ENCODE measurements at regions not wholly inside any gene's neighbourhood (a gene's known extent, or its start where the extent isn't known, plus 50 kb on each side); places are given as distances from the start of the nearest gene placed in this dataset.

GRCh38 chr6:126433927-126434326 is 94.0 kb downstream of the CENPW start:
- H3K9me3 ChIP-seq: no peaks in the 10 kb centered on the region
- DNase-seq (no peak), ATAC-seq (no peak)
- TF ChIP-seq CTCF (IDR thresholded peaks at IDR 0.05): no peak
- H3K36me3 ChIP-seq: no peaks in the 10 kb centered on the region
- intact Hi-C loops (cut with DNase I): no loop called here
- H3K4me3 ChIP-seq: no peak overlapping the region
- H3K27me3 ChIP-seq: no peaks in the 10 kb centered on the region
- no peaks in the 10 kb centered on the region for H3K4me1 ChIP-seq
- no peak overlapping the region for H3K27ac ChIP-seq

DNA sequence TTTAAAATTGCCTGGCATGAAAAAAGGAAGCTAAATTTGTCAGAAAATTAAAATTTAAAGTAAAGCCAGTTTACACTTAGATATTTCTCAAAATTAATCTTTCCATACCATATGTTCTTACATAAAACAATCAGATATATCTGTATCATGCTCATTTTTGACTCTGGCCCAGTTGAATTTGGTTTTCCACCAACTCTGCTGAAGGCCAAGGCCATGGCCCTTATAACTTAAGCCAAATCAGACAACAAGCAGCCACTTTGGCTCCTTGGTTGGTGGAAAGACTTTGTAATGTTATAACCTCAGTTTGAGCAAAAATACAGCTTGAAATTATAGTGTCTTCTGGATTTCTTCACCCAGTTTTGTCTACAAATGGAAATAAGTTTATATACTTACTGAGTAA is 97.3 kb downstream of the CENPW start:
- intact Hi-C loops (cut with DNase I): no loop called here
- no peaks in the 10 kb centered on the region for H3K27me3 ChIP-seq
- H3K4me1 ChIP-seq: no peaks in the 10 kb centered on the region
- H3K36me3 ChIP-seq: no peaks in the 10 kb centered on the region
- TF ChIP-seq CTCF (IDR thresholded peaks at IDR 0.05): no peak
- H3K4me3 ChIP-seq: no peak overlapping the region
- ATAC-seq: no peak
- no peak overlapping the region for H3K27ac ChIP-seq
- no peak for DNase-seq
- H3K9me3 ChIP-seq: peaks cover 0 to 9% (median 0%) of the 10 kb centered on the region in 11 donors

GRCh38 chr6:126439040-126439439 is 99.1 kb downstream of the CENPW start:
- Histone ChIP-seq H3K27me3 (no peaks in the 10 kb centered on the region), H3K36me3 (no peaks in the 10 kb centered on the region), H3K4me3 (no peak overlapping the region), H3K27ac (no peak overlapping the region), H3K9me3 (peaks cover 0 to 11% (median 0%) of the 10 kb centered on the region in 11 donors), H3K4me1 (no peaks in the 10 kb centered on the region)
- 45 to 63% methylated on average over 1 of the region's 1 CpG for WGBS, 2 donors
- intact Hi-C loops (cut with DNase I): no loop called here
- DNase-seq (no peak), ATAC-seq (no peak)
- TF ChIP-seq CTCF (IDR thresholded peaks at IDR 0.05): no peak

- H3K27ac ChIP-seq: no peak overlapping the region
- no peaks in the 10 kb centered on the region for H3K36me3 ChIP-seq
- no peak for TF ChIP-seq CTCF (IDR thresholded peaks at IDR 0.05)
- no peaks in the 10 kb centered on the region for H3K4me1 ChIP-seq
- no peaks in the 10 kb centered on the region for H3K27me3 ChIP-seq
- ATAC-seq (no peak), DNase-seq (no peak)
- no peak overlapping the region for H3K4me3 ChIP-seq
- intact Hi-C loops (cut with DNase I): no loop called here
- WGBS, 2 donors: 82 to 87% methylated on average over 2 of the region's 2 CpGs
- peaks cover 0 to 11% (median 0%) of the 10 kb centered on the region in 11 donors for H3K9me3 ChIP-seq
Observed at GRCh38 chr6:126440923-126441322, 101.0 kb downstream of the CENPW start.

Data from heart right ventricle (tissue), 16 donors.